ENCODE measurements at regions not wholly inside any gene's neighbourhood (a gene's known extent, or its start where the extent isn't known, plus 50 kb on each side); places are given as distances from the start of the nearest gene placed in this dataset.

DNA sequence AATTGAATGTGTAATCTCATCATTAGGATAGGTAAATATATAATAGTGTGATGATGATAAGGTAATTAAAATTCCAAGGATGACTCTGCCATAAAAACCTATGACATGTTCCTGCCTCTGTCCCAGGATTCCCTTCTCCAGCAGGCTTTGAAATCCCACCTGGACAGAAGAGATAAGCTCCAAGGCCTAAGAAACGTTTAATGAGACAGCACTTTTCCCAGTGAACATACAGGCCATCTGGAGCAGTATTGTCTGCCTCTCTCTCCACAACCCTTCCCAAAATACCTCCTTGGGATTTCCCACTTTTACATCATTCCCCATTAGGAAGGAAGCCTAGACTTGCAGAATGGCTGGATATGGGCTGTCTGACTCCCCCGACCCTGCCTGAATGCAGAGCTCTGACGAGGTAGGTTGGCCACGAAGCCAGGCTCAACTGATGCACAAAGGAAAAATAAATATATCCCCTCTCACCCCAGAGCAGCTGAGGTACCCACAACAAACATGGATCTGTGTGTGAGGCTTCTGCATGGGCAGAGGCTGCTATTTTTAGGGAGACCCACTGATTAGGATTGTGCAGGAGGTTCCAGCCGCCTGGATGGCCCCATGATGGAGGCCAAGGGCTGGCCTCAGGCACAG lies 71.0 kb downstream of the TMPRSS5 start:
- DNase-seq = no peak

DNA sequence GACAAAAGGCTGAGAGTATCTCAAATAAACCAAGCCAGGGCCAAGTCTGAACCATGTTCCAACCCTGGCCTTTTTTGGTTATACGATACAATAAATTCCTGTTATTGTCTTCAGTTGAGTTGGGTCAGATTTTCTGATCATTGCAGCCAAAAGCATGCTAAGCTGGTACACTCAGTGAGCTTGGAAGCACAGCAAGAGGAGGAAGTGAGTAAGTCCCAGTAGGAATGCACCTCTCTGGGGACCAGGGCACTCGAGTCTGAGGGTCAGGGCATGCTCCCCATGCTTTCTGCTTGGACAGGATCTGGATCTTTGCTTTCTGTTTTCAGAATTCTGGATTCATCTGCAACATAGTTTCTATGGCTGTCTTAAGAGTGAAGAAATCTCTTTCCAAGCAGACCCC lies 73.1 kb downstream of the TMPRSS5 start:
- no peak for DNase-seq

DNA sequence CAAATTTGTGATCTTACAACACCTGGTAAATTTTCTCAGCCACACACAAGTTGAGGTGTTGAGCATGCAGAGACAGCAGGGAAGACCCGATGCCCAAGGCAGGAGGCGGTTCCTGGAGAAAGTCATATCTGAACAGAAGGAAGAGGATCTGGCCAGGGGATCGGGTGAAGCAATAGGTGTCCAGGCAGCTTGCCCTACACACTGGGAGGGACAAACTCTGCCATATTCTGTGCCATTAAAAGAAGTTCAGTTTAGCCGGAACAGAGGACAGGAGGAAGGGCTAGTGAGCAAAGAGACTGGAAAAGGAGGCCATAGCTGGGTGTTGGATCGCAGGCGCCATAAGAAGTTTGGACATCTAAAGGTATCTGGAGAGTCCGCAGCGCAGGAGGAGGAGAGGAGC lies 76.5 kb downstream of the TMPRSS5 start:
- no peak for DNase-seq

DNA sequence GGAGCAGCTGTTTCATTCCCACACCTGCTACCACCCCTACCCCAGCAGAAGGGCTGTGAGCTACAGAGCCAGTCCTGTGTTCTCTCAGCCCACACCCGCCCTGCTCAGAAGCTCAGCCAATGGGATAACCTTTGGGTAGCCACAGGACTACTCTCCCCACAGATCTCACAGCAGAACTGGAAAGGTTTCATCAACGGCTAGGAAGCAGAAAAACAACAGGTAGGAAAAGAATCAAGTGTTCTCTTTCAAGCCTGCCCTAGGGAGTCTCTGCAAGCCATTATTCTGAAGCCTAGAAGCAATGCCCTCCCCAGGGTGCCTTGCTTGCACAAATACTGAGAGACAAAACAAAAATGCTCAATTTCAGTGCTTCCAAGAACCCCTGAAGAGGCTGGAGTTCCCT lies 77.2 kb downstream of the TMPRSS5 start:
- DNase-seq = peak; percentile 87

DNA sequence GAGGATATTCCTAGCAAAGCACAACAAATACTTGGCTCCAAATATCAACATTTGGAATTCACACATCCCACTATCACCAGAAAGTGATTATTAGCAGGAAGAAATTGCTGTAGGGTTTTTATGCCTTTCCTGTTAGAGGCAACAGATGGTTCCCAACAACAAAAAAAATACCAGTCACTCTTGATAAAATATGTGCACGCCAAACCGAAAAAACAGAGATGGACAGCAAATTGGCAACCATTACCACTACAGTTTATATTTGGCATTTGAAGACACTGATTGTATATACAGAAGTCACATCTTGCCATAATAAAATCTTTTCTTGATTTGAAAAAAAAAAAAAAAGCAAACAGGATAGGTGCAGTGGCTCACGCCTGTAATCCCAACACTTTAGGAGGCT lies 78.2 kb downstream of the TMPRSS5 start:
- no peak for DNase-seq

DNA sequence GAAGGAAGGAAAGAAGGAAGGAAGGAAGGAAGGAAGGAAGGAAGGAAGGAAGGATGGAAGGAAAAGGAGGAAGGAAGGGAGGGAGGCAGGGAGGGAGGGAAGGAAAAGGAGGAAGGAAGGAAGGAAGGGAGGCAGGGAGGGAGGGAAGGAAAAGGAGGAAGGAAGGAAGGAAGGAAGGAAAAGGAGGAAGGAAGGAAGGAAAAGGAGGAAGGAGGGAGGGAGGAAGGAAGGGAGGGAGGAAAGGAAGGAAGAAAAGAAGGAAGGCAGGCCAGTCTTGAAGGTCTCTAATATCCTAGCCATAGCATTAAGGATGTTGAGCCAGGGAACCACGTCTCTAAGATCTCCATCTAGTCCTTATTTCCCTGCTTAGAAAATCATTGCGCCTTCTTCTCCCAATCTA lies 78.8 kb downstream of the TMPRSS5 start:
- no peak for DNase-seq

DNA sequence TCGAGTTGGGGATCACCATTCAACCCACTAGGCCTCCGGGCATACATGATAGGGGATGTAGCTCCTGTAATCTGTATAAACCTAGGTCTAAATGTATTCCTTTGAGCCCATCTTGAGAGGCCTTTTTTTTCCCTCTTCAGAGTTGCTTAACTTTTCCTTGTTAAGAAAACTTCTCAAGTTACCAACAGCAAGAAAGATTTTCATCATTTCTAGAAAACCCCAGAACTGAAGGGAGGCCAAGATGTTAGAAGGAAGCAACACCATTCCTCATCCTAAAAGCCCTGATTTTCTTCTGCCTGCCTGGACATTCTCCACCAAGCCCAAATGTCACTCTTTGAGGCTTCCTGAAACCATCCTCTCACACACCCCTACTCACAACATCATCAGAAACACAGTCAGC lies 79.4 kb downstream of the TMPRSS5 start:
- no peak for DNase-seq

DNA sequence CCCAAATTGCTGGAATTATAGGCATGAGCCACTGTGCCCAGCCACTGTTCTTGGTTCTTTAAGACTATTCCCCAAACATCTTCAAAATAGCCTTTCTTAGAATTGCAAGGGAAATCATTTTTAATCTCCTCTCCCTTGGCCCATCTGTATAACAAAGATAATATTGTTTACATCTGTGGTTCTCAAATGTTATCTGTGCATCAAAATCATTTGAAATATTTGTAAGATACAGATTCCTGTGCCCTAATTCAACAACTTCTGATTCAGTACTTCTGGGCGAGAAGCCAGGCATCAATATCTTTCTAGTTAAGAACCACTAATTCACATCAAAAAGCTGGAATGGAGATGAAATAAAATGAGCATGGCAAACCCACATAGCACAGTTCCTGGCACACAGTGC lies 83.0 kb downstream of the TMPRSS5 start:
- no peak for DNase-seq

DNA sequence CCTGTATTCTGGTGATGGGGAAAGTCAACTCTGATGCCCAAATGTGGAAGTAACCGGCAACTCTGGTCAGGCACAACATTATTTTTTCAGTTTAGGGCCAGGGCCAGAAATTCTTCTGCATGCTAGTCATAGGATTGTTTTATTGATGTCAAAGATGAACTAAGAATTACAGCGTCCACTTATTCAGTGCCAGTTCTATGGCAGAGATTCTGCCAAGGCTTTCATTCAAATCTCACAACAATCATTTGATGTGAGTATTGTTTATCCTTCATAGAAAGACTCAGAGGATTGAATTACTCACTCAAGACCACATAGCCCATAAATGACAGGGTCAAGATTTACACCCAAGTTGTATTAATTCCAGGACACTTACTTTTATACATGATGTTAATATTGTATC lies 87.7 kb downstream of the TMPRSS5 start:
- no peak for DNase-seq

DNA sequence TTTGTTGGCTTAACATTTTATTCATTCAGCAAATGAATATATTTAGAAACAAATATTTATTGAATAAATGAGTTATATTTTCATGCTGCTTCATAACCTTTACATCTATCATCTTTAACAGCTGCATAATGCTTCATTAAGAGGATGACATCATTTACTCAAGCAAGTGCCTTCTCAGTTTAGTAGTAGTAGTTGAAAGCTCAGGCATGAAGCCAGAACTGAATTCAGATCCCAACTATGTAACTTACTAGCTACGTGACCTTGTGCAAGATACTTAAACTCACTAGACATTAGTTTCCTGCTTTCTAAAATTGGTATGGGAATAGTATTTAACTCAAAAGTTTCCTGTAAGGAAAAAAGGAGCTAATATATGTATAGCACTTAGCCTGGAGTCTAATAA lies 90.3 kb downstream of the TMPRSS5 start:
- DNase-seq = no peak

DNA sequence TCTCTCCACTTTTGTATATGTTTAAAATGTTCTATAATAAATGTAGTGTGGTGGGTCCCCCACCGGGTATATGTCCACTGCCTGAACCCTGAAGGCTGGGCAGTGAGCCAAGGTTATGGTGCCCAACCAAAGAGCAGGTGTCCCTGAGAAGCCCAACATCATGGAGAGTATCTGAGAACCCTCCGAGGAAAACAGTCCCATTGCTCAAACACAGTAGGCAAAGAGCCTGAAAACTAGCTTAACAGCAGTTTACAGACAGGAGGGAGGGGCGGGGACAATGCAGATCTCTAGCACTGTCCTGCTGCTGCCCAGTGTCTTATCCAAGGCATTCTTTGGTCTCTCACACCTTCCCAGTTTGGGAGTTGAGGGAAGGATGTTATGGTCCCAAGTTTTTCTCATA lies 91.0 kb downstream of the TMPRSS5 start:
- peak; percentile 80 for DNase-seq

DNA sequence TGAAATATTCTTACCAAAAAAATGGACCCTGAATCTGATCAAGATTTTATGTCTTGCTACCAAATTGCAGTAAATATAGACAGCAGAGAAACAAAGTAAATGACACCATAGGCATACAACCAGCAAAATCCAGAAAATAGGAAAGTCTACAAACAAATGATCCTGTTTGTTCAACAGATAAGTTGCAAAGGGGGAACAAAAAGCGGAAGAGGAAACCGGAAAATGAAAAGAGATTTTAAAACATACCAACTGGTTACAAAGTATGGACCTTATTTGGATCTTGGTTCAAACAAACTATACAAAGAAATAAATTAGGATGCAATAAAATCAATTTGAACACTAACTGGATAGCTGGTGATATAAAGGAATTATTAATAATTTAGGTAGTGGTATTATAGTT lies 92.0 kb downstream of the TMPRSS5 start:
- no peak for DNase-seq

DNA sequence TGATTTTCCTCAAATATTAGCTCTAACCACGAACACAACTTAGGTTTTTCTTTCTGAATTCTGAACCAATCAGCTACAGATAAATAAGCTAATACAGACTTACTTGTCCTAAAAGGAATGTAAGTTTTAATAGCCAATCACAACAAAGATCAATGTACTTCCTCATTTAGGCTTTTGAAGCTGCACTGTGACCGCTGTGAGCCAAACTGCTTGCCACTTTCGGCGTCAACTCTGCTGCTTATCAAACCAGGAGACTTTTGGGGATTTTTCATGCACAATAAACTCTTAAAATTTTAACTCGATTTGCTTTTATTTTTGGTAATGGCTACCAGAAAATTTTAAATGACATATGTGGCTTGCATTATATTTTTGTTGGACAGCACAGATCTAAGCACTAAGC lies 92.5 kb downstream of the TMPRSS5 start:
- DNase-seq = no peak

DNA sequence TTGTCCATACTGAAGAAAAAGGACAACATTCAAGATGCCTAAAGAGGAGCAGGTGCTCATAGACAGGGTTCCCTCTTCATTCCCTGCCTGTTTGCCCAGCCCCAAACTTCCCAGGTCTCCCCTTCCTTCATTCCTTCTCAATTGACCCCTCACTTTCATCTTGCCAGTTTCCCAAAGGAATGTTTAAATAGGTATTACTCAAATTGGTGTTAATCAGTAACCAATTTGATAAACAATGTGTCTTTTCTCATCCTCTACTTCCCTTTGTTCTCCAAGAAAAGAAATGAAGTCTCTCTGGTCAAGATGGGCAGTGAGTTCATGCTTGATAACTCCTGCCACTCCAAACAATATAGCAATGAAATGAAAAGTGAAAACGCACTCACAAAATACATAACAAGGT lies 101.9 kb downstream of the TMPRSS5 start:
- no peak for DNase-seq

DNA sequence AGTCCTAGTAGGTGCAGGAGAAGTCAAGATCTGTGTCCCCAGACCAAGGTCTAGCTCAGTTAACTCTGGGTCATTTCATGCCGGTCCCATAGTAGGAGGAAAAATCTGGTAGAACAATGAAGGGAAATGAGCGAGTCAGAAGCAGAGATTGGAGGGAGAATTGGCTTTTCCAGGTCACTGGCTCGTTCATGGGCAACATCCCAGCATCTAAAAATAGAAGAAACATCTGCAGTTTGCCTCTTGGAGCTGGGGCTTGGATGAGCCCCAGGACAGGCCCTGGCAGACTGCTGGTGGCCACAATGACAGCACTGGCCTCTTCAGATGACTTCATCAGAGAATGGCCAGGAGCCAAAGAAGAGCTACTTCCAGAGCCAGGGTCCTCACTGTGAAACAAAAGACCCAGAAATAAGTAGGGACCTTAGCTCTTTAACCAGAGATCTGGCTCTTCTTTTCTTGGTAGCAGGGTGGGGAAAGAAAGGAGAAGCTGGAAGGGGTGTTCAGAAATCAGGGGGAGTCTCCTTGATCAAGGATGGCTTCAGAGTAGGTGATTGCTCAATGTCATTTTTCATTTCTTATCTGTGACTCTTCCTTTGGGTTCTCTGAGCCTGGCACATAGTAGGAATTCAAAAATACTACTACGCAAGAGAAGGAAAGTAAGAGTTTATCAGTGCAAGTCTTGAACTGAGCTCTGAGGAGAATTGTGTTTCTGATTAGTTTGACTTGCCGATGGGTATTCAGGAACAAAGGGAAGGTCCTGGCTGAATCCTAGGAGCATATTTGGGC lies 102.6 kb downstream of the TMPRSS5 start:
- DNase-seq = no peak

DNA sequence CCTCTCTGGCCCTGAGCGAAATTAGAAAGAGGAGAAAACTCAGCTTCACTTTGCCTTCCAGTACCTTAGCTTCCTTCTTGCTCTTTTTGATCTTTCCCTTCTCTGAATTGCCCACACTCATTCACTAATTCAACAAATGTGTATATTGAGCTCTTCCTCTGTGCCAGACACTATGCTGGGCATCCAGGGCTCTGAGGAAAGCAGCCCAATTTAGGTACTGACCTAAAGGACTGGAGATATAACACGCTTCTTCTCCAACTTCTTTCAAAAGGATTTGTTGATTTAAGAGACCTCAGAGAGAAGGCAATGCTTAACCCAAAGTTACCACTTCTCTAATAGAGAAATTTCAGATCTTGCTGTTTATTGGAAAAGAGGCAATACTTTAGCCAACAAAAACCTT lies 103.6 kb downstream of the TMPRSS5 start:
- no peak for DNase-seq

DNA sequence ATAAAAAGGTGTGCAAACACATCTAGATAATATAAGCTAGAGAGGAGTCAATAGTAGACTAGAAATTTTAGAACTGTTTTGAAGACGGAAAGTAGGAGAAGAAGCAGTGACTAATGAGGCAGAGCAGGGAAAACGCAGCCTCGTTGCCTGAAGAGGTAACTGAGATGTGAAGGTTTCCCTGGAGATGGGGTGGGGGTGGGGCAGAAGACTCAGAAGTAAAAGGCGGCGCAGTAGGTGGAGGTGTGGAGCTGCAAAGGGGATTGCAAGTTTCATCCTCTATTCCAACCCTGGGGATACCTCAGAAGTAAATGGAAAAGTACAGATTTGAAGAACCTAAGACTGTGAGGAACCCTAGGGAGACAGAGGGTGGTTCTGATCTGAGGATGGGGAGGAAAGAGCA lies 109.5 kb downstream of the TMPRSS5 start:
- no peak for DNase-seq

DNA sequence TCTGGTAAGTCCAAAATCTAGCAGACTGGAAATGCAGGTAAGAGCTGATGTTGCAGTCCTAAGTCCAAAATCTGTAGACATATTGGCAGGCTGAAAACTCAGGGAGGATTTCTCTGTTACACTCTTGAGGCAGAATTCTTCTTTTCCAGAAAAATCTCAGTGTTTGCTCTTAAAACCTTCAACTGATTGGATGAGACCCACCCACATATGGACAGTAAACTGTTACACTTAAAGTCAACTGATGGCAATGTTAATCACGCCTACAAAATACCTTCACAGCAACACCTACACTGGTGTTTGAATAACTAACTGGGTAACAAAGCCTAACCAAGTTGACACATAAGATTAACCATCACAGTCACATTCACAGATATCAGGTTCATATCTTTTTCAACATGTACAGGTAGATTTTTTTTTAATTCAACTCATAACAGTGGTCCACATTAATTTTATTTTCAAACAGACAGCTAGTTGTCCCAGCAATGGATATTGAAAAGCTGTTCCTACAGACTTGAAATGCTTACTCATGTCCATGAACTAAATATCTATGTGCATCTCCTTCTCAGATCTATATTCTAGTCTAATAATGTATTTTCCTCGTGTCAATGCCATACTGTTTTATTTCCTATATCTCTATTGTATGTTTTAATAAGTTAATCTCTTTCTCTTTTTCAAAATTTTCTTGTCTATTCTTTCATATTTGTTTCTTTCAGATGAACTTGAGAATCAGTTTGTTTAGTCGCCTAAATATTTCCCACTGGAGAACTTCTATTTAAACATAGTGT lies 110.1 kb downstream of the TMPRSS5 start:
- no peak for DNase-seq

DNA sequence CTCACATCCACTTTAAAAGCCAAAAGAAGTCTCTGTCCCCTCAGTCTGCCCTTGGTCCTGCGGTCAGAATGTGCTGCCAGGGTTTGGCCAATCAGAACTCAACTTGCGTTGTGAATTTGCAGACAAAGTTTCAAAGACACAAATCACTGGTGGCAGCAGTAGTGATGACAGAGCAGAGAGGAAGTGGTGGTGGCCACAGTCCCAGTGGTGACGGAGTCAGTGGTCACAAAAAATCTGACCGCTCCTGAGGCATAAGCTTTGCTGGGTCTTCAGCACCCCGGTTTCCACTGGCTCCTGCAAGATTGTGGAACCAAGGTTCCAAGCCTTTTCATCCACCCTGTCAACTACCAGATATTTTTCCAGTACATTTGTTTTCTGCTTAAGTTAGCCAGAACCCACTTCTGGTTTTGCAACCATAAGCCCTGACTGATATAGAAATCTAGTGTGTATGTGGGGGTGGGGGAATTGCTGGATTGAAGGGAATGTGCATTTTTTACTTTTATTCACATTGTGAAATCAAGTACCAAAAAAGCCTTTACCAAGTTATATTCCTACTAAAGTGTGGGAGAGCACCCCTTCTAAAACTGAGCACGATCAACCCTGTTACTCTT lies 112.3 kb downstream of the TMPRSS5 start:
- DNase-seq = no peak

DNA sequence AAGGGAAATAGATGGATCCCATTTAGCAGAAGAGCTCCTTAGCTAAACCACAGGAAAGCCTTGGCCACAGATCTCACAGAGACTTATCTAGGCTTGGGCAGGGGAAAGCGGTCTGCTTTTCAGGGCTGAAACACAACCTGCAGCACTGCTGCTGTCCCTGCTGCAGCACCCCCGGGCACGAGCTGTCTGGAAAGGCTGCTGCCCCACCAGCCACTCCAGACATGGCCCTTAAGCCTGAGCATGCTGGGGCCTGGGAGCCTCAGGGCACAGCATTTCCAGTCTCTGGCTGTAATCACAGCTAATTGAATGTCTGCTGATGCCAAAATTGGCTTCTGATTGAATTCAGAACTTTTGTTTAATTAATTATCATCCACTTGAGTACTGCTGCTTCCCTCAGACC lies 115.0 kb downstream of the TMPRSS5 start:
- peak; percentile 15 for DNase-seq

DNA sequence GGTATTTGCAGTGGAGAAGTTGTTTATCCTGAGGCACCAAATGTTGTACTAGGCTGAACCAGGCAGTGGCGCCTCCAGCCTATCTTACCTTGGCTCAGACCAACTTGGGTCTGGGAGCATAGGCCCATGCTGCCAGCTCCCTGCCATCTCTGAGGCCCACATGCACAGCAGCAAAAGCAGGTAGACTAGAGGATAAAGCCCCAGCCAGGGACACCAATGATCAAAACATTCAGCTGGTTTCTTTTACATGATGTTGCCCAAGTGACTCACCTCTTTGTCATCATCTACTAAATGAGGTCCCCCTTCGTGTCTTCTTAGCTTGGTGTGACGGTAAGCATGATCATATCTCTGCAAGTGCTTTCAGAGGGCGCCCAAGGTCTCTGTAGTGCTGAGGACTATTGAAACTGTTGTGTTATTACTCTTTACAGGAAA lies 112.1 kb upstream of the DRD2 start:
- DNase-seq = no peak

DNA sequence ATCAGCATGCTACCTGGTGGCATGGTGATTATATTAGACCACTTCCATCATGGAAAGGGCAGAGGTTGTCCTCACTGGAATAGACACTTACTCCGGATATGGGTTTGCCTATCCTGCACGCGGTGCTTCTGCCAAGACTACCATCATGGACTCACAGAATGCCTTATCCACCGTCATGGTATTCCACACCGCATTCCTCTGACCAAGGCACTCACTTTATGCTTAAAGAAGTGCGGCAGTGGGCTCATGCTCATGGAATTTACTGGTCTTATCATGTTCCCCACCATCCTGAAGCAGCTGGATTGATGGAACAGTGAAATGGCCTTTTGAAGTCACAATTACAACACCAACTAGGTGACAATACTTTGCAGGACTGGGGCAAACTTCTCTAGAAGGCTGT lies 109.2 kb upstream of the DRD2 start:
- DNase-seq = no peak

DNA sequence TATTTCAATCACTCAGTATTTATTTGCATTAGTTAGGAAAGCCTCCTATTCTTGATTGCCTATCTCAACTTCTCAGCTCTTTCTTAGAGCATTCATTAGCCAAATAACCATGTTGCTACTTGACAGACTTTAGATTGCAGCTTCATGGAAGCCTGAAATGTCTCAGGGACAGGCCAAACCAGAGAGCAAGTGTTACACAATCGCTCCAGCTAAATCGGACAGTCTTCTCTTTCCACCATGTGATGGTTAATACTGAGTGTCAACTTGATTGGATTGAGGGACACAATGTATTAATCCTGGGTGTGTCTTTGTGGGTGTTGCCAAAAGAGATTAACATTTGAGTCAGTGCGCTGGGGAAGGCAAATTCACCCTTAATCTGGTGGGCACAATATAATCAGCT lies 106.5 kb upstream of the DRD2 start:
- DNase-seq = no peak

All from NCI-H345 (cell line).